Colonic mucosa (tissue), 4 donors: ENCODE measurements at regions not wholly inside any gene's neighbourhood (a gene's known extent, or its start where the extent isn't known, plus 50 kb on each side); places are given as distances from the start of the nearest gene placed in this dataset.

ENCODE experiments used
- DNase-seq: peaks from one replicate; pipeline ENCODE4 v3.0.0-alpha.2; 2020
- H3K27ac ChIP-seq: fragments of 200-600 bp; one replicate; pipeline ENCODE4 v1.8.0; 2021
- H3K27me3 ChIP-seq: fragments of 200-600 bp; one replicate; pipeline ENCODE4 v1.8.0; 2021
- H3K36me3 ChIP-seq: fragments of 200-600 bp; one replicate; pipeline ENCODE4 v1.8.0; 2021
- H3K4me1 ChIP-seq: fragments of 200-600 bp; one replicate; pipeline ENCODE4 v1.8.0; 2021; ENCODE audit warnings: mild to moderate bottlenecking
- H3K4me3 ChIP-seq: fragments of 200-600 bp; one replicate; pipeline ENCODE4 v1.8.0; 2021
- H3K9ac ChIP-seq, 2 donors: one replicate each; pipeline ENCODE4 v1.7.0; 2013; ENCODE audit warnings: control low read depth in 2 of 2, low read depth in 2 of 2, low read length in 2 of 2
- H3K9me3 ChIP-seq: fragments of 200-600 bp; one replicate; pipeline ENCODE4 v1.8.0; 2021
- intact Hi-C: fragments of 100-400 bp; cut with DNase I; formaldehyde crosslinking; loops from one replicate; pipeline ENCODE4 v1.14.1; 2022
- TF ChIP-seq, protein P1 (sequence below): fragments of 200-600 bp; IDR thresholded peaks from one replicate; pipeline ENCODE4 v1.8.0; 2022; ENCODE audit warnings: antibody characterized with exemption, mild to moderate bottlenecking
- donor health status: healthy.
- donor health status: DM: no; HTN: no; CAD: no.
- donor health status: DM: no; HTN: no; CAD: no.

DNA sequence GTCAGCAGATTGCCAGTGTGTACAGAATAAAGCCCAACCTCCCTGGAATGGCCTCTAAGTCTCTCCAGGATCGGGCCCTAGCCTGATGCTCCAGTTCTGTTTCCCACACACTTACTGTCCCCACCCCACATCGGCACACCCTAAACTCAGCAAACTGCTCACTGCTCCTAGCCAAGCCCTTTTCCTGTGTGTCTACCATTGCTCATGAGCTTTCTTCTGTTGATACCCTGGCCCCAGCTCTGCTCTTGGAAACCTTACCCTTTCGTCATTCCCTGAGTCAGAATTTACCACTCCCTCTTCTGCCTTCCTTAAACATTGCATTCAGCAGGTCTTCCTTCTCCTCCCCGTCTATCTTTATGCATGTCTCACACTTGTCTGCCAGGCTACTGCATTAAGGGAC is 158.9 kb downstream of the TMX1 start:
- intact Hi-C loops, result no loop called here
- Histone ChIP-seq H3K27ac (no peak overlapping the region), H3K9ac (no peak overlapping the region)

DNA sequence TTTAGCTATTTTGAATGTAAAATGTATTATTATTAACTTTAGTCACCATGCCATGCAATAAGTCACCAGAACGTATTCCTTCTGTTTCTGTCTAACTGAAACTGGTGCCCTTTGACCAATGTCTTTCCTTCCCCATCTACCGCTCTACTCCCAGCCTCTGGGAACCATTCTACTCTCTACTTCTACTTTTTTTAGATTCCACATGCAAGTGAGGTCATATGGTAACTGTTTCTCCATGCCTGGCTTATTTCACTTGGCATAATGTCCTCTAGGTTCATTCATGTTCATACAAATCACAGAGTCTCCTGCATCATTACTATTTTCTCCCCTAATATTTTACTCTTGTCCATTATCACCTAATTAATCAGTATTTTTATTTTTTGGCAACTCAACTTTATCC is 160.1 kb downstream of the TMX1 start:
- Histone ChIP-seq H3K9me3 (no peaks in the 10 kb centered on the region), H3K27me3 (no peaks in the 10 kb centered on the region), H3K9ac (no peak overlapping the region), H3K27ac (no peak overlapping the region), H3K4me1 (no peaks in the 10 kb centered on the region), H3K36me3 (no peaks in the 10 kb centered on the region), H3K4me3 (no peak overlapping the region)
- intact Hi-C loops, result no loop called here
- DNase-seq, result no peak
- TF ChIP-seq, protein P1, sequence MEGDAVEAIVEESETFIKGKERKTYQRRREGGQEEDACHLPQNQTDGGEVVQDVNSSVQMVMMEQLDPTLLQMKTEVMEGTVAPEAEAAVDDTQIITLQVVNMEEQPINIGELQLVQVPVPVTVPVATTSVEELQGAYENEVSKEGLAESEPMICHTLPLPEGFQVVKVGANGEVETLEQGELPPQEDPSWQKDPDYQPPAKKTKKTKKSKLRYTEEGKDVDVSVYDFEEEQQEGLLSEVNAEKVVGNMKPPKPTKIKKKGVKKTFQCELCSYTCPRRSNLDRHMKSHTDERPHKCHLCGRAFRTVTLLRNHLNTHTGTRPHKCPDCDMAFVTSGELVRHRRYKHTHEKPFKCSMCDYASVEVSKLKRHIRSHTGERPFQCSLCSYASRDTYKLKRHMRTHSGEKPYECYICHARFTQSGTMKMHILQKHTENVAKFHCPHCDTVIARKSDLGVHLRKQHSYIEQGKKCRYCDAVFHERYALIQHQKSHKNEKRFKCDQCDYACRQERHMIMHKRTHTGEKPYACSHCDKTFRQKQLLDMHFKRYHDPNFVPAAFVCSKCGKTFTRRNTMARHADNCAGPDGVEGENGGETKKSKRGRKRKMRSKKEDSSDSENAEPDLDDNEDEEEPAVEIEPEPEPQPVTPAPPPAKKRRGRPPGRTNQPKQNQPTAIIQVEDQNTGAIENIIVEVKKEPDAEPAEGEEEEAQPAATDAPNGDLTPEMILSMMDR, result no peak

More for the DNA sequence above, 158.9 kb downstream of the TMX1 start:
- no peak for DNase-seq
- no peaks in the 10 kb centered on the region for H3K4me1 ChIP-seq
- H3K36me3 ChIP-seq, result no peaks in the 10 kb centered on the region
- H3K4me3 ChIP-seq, result no peak overlapping the region
- TF ChIP-seq, protein P1, result no peak
- no peaks in the 10 kb centered on the region for H3K9me3 ChIP-seq
- no peaks in the 10 kb centered on the region for H3K27me3 ChIP-seq

DNA sequence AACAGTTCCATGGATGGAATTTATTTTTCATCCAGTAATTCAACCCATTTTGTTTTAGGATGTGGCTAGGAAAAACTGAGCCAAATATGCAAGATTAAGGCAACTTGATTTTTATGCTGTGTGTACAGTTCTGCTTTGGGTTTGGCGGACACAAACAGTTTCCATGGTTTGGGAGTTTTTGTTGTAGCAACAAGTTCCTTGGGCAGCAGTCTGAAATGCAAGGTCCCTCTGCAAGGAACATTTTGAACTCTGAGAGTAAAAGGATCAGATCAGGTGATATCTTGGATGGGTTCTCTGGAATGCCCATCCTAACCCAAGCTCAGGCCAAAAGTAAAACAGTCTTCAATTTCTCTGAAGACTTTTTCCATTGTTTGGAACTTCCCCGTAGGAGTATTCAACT is 161.2 kb downstream of the TMX1 start:
- H3K9me3 ChIP-seq, result no peaks in the 10 kb centered on the region
- intact Hi-C loops, result no loop called here
- H3K9ac ChIP-seq, result no peak overlapping the region
- no peak overlapping the region for H3K4me3 ChIP-seq
- TF ChIP-seq, protein P1, result no peak
- no peaks in the 10 kb centered on the region for H3K4me1 ChIP-seq
- no peak for DNase-seq
- no peaks in the 10 kb centered on the region for H3K36me3 ChIP-seq
- H3K27ac ChIP-seq, result no peak overlapping the region
- no peaks in the 10 kb centered on the region for H3K27me3 ChIP-seq

DNA sequence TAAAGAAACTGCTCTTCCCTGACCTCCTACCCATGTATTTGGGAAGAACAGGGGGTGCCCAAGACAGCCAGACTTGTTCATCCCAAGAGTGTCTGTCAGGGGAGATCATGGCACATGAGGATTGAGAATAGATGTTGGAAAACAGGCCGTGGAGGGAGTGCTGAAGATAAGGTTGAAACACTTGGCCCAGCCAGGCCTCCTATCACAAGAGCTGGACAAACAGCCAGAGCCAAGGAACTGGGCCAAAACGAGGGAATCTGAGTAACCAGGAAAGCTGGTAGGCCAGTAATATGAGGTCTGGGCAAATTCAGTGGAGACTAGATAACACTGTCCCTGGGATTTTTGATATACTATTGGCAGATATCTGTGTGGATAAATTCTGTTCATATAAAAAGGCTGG is 161.7 kb downstream of the TMX1 start:
- Histone ChIP-seq H3K9me3 (no peaks in the 10 kb centered on the region), H3K9ac (no peak overlapping the region), H3K27ac (no peak overlapping the region), H3K36me3 (no peaks in the 10 kb centered on the region), H3K27me3 (no peaks in the 10 kb centered on the region), H3K4me3 (no peak overlapping the region), H3K4me1 (no peaks in the 10 kb centered on the region)
- no peak for DNase-seq
- TF ChIP-seq, protein P1, result no peak
- intact Hi-C loops, result no loop called here

DNA sequence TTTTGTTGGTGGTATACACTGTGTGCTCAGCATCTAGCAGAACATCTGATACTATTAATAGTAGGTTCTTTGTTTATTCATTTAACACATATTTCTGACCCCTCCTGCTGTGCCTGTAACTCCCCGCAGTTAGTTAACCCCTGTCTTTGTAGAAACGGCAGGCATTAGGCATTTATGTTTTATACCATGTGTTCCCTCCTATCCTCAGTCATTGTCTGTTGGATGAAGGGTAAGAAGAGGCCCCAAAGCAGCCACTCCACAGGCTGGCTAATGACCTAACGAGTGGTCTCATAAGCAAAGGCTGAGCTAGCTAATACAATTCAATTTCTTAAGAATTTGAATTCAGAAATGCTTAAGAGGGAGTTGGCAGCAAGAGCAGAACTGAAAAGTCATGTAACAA is 170.8 kb downstream of the TMX1 start:
- intact Hi-C loops, result no loop called here
- Histone ChIP-seq H3K36me3 (no peaks in the 10 kb centered on the region), H3K4me1 (no peaks in the 10 kb centered on the region), H3K9me3 (no peaks in the 10 kb centered on the region), H3K27me3 (no peaks in the 10 kb centered on the region), H3K27ac (no peak overlapping the region), H3K4me3 (no peak overlapping the region), H3K9ac (no peak overlapping the region)
- DNase-seq, result no peak
- TF ChIP-seq, protein P1, result no peak

DNA sequence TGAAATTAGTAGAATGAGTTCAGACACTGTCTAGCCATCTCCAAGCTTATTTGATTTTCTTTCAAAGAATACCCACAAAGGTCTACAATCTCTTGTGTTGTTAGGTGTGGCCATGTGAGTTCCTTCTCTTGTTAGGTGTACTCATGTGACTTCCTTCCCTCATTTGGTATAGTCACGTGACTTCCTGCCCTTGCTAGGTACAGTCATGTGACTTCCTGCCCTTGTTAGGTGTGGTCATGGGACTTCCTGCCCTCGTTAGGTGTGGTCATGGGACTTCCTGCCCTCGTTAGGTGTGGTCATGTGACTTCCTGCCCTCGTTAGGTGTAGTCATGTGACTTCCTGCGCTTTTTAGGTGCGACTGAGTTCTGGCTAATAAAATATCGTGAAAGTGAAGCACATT is 179.6 kb downstream of the TMX1 start:
- no peaks in the 10 kb centered on the region for H3K4me1 ChIP-seq
- H3K27me3 ChIP-seq, result no peaks in the 10 kb centered on the region
- no peak overlapping the region for H3K4me3 ChIP-seq
- H3K36me3 ChIP-seq, result no peaks in the 10 kb centered on the region
- H3K27ac ChIP-seq, result no peak overlapping the region
- H3K9me3 ChIP-seq, result no peaks in the 10 kb centered on the region
- H3K9ac ChIP-seq, result no peak overlapping the region
- intact Hi-C loops, result no loop called here
- TF ChIP-seq, protein P1, result no peak
- DNase-seq, result no peak
